HG02571 (cell line): ENCODE measurements at regions not wholly inside any gene's neighbourhood (a gene's known extent, or its start where the extent isn't known, plus 50 kb on each side); places are given as distances from the start of the nearest gene placed in this dataset.

Experiments used
- ATAC-seq: cut with Tn5 transposase; IDR thresholded peaks from one replicate; pipeline ENCODE4 v1.9.1; 2021; ENCODE audit warnings: mild to moderate bottlenecking, moderate library complexity; ENCODE audit not compliant: unreplicated experiment

DNA sequence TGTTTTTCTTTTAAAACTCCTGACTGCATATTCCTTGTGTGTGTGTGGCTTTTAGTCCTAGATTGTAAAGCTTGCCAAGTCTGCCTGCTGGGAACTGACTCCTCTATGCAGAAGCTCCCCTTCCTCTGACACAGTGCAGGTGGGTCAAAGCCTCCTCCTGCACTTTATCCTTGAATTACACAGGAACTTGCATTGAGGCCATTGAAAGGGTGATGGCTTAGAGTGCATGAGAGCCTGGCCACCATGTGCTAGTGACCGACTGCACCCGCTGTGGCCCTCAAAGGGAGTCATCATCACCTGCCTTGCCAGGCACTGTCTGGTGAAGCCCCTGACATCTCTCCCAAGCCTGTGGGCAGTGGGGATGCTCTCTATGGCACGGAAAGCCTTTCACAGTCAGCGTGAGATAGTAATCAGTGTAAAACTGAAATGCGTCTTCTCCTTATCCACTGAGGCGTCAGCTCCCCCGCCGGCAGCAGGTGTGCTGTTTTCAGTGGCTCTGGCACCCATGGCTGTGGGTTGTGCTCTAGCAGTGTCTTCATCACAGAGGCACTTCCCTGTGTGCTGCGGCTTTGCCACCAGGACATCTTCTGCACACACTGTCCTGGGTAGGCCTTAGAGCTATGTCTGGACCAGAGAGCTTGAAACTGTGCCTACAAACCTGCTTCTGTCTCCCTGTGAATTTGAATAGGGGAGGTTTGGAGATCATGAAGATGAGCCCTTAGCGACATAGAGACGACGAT is 87.9 kb downstream of the THBS2 start:
- ATAC-seq, result no peak

DNA sequence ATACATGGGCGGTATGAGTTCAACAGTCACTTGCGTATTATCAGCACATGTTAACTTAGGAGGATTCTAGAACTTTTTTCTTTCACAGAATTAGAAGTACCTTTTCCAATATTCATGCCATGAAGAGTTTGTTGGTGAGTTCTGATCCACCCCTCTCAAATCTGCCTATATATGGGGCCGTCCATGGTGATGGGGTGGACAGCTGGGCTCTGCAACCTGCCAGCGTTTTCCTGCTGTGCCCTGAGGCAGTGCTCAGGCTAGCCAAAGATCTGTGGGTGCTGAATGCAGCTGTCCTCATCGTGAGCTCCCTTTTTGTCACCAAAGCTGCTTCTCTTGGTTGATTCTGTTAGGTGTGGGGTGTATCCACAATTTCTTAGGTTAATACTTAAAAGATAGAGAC is 88.7 kb downstream of the THBS2 start:
- ATAC-seq, result no peak

DNA sequence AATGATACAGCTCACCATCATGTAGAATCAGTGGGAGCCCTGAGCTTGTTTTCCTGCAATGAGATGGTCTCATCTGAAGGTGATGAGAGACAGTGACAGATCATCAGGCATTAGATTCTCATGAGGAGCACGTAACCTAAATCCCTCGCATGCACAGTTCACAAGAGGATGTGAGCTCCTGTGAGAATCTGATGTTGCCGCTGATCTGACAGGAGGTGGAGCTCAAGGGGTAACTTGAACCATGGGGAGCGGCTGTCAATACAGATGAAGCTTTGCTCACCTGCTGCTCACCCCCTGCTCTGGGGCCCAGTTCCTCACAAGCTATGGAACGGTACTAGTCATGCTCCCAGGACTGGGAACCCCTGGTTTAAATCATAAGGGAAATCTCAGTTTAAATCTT is 89.2 kb downstream of the THBS2 start:
- ATAC-seq, result no peak

- ATAC-seq, result no peak
Measured at GRCh38 chr6:169163411-169163901, 90.2 kb downstream of the THBS2 start.

DNA sequence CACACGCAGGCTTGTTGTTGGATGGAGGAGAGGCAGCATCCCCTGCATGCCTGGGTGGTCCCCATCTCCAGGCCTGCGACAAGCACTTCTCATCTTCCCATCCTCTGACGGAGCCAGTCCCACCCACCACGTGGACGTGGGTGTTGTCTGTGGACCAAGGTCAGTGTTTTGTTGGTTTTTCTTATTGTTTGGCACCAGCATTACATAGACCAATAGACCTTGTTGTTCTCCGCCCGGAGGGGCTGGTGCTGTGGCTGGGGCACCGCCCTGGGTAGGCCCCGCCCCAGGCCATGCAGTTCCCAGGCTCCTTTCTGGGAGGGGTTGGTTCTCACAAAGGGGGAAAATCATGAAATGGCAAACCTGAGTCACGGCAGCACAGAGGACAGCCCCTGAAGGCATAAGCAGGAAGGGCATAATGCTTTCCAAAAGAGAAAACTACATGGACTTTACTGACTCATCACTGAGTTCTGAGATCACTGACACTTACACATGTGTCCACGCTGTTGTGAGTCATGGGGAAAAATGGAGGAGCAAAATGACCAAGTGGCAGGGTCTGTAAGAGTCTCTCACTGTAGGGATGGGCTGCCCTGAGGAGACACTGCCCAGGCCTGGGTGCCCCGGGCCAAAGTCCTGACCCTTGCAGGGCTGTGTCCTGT is 90.8 kb downstream of the THBS2 start:
- no peak for ATAC-seq

DNA sequence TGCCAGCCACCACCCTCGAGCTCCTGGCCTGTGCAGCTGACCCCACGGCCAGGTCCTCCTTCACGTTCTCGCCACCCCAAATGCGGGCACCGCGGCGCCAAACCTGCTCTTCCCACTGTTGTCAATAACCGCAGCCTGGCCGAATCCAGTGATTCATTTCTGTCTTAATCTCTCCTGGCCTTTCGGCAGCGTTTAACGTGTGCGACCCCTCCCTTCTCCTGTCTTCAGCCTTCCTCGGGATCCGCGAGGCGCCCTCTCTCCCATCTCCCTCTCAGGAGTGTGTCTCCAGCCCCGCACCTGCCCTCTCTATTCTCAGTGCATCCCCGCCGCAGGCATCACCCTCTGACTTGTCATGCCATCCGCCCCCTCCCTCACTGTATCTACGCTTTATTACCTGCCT is 91.4 kb downstream of the THBS2 start:
- no peak for ATAC-seq

GRCh38 chr6:169161572-169162167 is 92.0 kb downstream of the THBS2 start:
- no peak for ATAC-seq

DNA sequence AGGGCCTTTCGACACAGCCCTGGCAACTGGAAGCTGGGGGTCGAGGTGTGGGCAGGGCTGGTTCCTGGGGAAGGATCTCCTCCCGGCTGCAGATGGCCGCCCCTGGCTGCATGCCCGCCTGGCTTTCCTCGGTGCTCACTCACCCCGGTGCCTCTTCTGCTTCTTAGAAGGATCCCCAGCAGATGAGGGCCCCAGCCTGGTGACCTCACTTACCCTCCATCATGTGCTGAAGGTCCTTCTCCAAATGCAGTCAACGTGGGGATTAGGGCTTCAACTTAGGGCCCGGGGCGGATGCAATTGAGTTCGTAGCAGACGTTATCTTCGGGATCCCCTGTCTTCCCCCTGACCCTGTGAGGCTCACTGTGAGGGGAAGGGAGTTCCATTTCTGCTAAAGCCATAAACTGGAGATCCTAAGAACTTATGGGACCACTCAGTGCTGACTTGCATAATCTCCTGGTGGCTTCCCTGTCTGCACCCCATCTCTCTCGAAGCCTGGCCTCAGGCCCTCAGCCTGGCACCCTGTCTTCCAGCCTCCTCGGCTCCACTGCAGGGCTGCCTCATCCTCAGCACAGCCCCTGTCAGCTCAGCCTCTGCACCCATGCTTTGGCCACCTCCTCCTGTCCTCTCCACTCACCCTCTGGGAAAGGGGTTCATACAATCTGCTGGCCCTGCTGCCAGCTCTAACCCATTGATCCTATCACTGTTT is 92.6 kb downstream of the THBS2 start:
- no peak for ATAC-seq

DNA sequence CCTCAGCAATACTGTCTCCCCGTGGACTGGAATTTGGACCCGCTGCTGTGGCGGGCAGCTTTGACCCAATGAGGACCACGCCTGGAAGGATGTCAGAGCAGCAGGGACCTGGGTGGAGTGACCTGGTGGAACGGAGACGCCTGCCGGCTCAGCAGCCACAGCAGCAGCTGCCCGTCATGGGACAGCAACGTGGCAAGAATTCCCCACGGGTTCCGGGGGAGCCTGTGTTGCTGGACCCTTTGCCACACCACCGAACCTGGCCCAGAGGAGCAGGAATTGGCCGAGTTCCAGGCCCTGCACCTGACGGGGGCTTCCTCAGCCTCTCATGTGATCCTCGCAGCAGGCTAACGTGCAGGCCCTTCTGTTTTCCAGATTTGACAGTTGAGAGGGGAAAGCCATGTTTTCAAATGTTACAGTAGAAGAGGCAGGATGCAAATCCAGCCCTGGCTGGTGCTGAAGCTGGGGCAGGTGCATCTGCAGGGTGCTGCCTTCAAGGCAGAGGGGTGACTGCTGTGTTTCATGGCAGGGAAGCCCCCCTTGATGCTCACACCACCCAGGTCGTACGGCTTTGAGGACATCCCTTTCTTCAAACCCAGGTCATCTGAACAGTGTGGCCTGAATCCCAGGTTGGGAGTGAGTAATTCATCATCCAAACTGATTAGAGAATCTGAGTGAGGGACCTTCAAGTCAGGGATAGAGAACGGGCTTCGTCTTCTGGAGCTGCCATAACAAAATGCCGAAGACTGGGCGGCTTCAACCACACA is 93.4 kb downstream of the THBS2 start:
- ATAC-seq, result no peak

DNA sequence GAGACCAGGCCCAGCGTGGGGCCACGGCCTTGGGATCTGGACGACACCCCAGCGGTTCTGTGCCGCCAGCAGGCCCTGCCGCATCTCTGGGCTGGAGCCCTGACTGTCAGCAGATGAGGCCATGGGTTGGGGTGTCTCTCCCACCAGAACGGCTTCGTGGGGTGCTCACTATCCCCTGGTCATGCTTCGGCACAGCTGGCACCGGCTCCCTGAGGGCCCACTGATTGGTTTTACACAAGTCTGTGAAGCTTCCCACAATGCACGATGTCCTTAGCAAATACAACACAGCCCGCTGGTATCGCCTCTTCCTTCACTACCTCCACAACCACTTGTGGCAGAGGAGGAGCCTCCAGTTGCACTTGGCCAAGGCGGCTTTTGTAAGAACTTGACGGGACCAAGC is 94.3 kb downstream of the THBS2 start:
- no peak for ATAC-seq

GRCh38 chr6:169158691-169159090 is 95.0 kb downstream of the THBS2 start:
- ATAC-seq, result no peak

DNA sequence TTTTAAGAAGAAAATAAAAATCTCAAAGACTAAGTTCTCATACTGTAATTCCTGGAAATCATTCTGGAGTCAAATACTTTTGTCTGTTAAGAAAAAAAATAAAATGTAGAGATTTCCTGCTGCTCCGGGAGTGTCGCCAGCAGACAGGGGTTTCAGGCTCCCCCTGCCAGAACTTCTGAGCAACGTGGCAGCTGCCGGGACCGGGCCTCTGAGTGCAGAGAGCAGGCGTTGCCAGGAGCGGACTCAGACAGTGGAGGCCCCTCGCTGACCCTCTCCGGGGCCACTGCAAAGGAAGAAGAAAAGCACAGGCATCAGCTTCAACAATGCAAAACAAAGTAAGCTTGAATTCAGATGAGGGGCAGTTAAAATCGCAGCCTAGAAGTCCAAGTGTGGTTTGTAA is 95.5 kb downstream of the THBS2 start:
- ATAC-seq, result no peak

DNA sequence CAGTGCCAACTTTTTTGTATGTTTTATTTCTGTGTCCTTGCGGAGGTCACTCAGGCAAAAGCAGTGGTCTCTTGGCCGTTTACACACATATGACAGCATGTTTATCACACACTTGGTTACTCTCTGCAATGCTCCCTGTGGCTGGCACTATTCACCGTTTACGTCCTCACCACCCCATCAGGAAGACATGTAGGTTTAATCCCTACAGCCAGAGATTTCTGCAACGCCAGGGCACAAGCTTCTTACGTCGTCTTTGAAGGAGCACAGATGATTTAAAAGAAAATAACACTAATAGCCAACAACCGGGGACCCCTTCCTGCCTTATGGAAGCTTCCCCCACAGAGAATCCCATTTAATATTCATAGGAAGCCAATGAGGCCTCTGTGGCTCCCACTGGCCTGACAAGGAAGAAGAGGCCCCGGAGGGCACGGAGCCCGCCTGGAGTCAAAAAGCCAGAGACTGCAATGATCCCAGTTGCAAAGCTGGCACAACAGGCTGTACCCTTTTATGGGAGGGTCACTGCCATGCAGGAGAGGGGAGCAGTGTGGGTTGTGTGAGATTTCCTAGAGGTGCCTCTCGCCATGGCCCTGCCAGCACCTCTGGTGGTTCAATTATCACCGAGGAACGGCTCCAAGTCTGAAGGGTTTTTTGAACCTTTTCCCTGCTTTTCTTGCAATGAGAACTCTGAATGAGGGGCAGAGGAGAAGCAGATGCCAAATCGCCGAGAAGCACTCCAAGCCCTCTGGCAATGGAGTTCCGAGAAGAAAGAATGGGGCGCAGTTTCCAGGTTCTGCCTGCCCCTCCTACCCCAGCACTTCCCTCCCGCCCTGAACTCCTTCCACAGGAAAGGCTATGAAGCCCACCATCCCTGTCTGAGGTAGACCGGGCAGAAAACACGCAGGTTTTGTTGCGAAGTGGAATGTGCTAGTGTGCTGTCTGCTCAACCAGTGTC is 96.2 kb downstream of the THBS2 start:
- no peak for ATAC-seq

- ATAC-seq, result no peak
Measured at GRCh38 chr6:169156793-169157147, 96.9 kb downstream of the THBS2 start.

DNA sequence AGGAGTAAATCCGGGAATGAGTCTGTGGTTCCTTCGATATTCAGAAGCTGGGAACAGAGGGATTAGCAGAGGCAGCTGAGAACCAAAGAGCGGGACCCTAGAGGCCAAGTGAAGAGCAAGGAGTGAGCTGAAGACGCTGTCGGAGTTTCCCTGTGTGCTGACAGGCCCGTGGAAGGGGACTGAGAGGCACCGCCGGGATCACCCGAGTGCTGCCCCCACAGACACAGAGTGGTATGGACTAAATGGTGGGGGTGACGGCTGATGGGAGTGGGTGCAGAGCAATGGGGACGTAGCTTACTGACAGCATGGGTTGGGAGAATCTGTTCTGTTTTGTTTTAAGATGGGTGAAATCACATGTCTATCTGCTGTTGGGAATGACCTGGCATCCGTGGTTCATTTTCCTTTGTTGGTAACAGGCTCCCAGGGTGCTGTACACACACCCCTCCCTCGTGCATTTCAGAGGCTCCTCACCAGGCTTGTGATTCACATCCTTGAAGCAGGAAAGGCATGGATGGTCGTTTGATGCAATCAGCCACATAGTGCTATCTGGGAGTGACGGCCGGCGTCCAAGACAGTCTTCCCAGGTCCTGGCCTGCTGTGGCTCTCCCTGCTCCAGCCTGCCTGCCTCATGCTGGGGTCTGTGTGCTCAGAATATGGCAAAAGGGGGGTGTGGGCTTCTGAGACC is 97.4 kb downstream of the THBS2 start:
- ATAC-seq, result no peak

DNA sequence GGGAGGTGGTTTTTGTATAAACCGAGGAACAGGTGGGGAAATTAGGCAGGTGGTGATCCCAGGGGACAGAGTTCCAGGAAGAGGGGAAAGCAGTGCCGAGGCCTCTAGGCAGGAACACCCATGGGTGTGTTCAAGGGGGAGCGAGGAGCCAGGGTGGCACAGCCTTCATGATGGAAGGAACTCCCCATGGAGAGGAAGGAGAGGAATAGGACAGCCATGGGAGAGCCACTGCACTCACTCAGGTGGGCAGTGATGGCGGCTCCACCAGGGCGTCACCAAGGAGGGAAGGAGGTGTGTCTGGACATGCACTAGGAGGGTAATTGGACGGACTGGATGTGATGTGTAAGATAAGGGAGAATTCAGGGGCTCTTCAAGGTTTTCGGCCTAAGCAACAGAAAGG is 98.2 kb downstream of the THBS2 start:
- ATAC-seq, result no peak

DNA sequence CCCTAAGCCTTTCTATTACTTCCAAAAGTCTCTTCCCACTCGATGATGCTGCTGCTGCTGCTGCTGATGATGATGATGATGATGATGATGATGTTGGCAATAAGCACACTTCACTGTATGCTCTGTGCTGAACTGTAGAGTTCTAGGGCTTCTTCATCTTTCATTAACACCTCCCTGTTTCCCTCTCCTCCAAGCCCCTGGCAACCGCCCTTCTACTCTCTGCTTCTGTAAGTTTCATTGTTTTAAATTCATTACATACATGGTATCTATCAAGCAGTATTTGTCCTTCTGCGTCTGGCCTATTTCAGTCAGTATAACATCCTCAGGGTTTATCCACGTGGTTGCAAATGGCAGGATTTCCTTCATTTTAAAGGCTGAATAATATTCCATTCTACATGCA is 100.2 kb downstream of the THBS2 start:
- ATAC-seq, result no peak

- no peak for ATAC-seq
Measured at GRCh38 chr6:169146521-169146920, 107.1 kb downstream of the THBS2 start.

DNA sequence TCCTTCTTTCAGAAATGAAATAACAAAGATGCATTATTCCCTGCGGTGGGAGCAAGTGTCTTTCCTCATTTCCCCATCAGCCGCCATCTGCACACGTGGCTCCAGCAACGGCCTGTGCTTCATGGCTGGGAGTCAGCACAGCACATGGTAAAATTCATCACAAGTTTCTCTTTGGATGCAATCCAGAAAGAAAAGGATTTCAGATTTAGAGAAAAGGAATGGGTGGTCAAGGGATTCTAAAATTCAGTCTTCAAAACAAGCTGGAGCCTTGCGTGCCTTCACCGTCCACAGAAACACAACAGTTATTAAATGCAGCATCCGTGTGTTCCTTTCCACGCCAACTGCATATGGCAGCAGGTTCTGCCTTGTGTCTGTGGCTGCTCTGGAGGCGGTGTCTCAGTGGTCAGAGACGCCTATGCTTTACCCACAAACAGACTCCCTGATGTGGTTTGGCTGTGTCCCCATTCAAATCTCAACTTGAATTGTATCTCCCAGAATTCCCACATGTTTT is 107.6 kb downstream of the THBS2 start:
- ATAC-seq, result no peak
